ENCODE measurements at regions not wholly inside any gene's neighbourhood (a gene's known extent, or its start where the extent isn't known, plus 50 kb on each side); places are given as distances from the start of the nearest gene placed in this dataset.

DNA sequence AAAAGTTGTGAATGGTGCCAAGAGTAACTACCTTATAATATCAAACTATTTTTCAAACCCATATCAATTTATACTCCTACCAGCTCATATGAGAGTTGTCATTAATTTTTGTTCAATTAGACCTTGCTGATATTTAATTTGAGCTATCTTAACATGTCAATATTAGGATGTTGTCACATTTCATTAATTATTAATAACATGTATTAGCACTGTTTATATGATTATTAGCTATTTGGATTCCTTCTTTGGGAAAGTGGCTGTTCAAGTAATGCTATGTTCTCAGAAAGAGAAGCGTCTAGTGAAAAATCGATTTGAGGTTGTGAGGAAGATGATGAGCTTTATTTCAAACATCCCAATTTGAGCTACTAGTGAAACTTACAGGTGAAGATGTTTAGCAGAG, 620.2 kb downstream of the KCNJ3 start:
- TF ChIP-seq FOXM1 (IDR thresholded peaks at IDR 0.05; ENCODE audit: borderline replicate concordance) (no peak), FOXA1 (IDR thresholded peaks at IDR 0.05) (no peak), TARDBP (IDR thresholded peaks at IDR 0.05) (no peak), NFRKB (IDR thresholded peaks at IDR 0.05) (no peak), FOXK2 (IDR thresholded peaks at IDR 0.05) (no peak), BHLHE40 (IDR thresholded peaks at IDR 0.05; ENCODE audit: borderline replicate concordance) (no peak), ELF4 (IDR thresholded peaks at IDR 0.05) (no peak), SUZ12 (IDR thresholded peaks at IDR 0.05) (no peak)
